Inflammatory macrophage treated with lipopolysaccharide for 1 hour (primary cell): ENCODE measurements at regions not wholly inside any gene's neighbourhood (a gene's known extent, or its start where the extent isn't known, plus 50 kb on each side); places are given as distances from the start of the nearest gene placed in this dataset.

Experiments
- DNase-seq, 2 donors: peaks; one replicate each; pipeline ENCODE4 v3.0.0-alpha.2; 2020 to 2022

DNA sequence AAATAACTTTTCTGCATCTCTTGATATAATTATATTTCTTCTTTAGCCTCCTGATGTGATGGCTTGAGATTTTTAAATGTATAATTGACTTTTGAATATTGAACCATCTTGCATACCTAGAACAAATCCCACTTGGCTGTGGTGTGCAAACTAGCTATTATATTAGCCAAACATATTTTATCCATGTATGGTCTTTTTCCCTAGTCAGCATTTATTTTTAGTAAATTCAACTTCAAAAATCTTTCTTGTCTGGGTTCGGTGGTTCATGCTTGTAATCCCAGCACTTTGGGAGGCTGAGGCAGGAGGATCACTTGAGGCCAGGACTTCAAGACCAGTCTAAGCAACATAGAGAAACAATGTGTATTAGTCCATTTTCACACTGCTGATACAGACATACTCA is 386.6 kb upstream of the VWC2 start:
- DNase-seq = no peak

DNA sequence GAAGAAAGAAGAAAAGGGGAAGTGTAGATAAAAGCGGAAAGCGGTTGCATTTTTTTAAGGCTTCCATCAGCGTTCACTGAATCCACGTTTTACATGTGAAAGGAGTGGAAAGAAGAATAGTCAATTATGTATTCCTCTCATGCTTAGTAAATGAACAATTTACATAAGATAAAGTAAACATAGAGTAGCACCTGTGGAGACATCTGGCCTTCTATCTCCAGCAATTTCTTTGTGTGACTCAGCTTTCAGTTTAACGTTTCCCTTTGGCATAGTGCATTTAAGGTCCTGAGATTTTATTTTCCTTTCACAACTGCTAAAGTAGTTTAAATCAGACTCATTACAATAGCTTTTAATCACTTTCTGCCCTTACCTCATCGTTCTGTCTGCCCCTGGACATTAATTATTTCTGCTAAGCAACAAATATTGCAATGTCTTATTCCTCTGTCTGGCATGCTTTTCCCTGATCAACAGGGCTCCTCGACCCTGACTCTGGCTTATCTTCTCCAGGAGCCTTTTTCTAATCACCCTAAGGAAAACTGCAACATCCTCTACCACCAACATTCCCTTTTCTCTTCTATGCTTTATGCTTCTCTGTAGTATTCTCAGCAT is 383.5 kb upstream of the VWC2 start:
- no peak for DNase-seq

DNA sequence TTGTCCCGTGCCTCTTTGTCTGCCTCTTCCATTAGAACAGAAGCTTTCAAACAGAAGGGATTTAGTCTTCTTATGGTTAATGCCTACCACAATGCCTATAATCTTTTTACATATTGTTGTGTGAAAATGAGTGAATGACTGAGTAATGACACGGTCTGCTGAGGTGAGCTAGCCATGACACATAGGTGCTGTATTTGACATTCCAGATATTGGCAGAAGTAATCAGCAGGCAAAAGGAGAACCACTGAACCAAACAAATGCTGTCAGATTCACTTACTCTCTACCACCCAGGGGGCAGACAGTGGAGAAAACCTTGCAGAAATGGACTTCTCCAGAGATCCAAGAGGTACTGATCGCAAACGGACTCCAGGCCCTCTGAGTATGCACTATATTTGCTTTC is 377.2 kb upstream of the VWC2 start:
- no peak for DNase-seq

DNA sequence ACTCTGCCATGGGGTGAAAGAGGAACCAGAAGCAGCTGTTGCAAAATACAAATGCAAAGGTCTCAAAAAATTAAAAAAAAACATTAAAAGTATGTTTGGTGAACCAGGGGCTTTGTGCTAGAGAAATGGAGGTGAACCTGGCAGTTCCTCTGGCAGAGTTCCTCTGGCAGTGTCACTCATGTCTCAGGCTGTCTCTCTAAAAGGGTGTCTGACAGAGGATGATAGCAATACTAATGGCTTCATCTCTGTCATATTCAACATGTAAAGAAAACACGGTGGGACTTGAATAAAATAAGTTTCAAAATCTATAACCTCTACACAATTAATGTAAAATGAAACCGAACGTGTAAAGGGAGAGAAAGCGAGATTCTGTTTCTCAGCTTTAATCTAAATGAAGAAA is 375.7 kb upstream of the VWC2 start:
- DNase-seq = no peak

DNA sequence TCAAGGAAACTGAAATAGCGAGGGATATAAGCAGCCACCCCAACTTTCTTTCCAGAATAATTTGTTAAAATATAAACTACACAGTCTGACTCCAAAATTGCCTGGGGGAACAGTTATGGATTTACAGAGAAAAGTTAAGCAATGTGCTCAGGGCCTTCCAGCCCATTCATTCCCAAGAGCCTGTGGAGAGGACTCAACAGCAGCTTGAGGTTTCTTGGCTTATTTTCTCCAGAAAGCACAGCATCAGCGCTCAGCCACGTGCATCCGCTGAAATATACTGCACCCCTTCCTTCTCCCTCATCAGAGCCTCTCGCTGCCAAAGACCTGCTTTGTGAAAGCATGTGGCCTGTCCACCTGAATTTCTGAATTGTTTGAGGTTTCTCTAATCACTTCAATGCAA is 375.2 kb upstream of the VWC2 start:
- DNase-seq = no peak

DNA sequence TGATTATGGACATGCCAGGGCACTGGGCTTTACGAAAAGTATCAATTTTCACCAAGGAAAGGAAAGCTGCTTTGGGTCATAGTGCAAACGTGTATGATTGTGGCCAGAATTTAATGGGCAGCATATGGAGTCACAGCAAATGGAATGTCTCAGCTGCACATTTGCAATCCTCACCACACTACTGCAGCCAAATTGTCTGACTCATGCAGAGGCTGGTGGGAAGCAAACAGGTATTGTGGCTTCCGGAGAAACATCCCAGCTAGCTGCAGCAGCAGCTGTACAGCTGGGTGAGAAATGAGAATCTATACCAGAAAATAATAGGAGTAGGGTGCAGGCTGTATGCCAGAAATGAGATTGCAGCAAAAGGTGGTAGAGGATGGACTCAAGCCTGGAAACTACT is 374.7 kb upstream of the VWC2 start:
- no peak for DNase-seq

DNA sequence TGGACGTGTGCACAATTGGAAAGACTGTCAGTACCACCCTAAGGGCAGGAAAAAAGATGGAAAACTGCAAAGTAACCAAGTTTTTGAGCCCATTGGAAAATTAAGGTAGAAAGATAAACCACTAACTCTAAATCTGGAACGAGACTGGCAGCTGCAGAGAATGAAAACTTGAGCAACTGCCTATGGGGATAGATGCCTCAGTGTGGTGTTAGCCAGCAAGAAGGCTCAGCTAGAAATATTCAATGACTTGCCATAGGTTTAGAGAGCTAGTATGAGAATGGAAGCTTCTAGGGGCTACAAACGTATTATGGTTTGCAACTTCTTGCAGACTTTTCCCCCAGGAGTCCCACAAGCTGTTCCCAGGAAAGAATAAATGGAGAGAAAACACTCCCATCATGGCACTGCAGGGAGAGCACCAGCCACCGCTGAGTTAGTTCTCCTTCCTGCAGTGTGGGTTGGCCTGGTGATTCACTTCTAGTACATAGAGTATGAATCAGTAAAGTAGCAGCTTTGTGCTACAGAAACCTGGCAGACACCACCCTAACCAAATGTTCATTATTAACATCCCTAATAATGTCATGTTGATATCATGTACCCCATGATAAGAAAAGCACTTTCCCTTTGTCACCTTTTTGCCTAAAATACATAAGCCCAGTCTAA is 372.4 kb upstream of the VWC2 start:
- DNase-seq = no peak

DNA sequence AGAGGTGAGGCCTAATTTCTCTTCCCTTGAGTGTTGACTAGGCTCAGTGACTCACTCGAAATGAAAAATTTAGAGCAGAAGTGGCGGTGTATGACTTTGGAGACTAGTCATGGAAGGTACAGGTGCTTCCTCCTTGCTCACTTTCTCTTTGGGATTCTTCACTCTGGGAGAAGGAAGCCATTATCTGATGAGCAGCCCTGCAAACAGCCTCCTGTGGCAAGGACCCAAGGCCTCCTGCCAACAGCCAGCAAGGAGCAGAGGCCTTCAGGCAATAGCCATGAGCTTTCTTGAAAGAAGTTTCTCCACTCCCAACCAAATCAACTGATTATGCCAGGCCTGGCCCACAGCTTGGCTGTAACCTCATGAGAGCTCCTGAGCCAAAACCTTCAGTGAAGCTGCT is 369.6 kb upstream of the VWC2 start:
- no peak for DNase-seq

DNA sequence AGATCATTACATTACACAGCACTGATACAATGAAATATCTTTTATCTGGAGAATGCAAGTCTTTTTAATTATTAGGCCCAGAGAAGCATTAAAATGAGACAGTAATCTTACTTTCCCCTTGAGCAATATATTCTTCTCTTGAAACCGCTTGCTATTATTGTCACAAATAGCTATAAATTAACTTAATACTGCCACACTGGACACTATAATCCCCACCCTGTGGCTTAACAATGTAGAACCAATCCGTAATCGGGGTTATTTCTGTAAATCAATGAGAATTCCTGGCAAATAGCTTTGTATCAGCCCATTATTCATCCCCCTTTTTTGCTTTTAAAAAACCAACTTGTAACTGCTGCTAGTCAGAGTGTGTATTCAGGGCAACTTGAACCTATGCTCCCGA is 366.2 kb upstream of the VWC2 start:
- DNase-seq = no peak

DNA sequence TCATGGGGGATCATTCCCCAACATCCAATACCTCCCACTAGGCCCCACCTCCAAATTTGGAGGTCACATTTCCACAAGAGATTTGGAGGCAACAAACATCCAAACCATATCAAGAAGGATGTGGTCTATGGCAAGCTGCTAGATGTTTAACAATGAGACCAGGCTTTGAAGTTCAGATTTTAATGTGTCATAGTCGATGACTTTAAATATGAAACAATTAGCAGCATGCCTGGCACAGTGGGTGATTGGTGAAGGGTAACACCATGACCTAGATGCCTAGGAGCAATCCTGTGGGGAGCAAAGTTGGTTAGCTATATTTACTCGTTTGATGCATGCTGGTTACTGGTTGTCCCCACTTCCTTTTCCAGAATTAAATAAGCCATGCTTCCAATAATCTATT is 356.4 kb upstream of the VWC2 start:
- DNase-seq = no peak

DNA sequence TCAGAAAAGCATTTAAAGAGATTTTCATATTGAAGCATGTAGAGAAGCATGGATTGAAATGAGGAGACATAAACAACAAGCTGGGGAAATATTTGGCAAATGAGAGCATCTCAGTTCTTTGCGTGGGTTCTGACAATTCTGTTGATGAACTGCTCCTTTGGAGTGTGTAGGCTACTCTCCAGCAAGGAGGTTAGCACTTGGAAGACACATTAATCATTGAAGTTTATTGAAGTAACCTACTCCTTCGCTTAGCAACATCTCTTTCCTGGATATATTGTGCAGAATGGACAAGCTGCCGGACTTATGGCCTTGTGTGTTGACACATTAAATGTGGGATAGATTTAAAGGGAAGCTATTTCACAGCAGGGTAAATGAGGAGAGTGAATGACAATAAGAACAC is 354.5 kb upstream of the VWC2 start:
- no peak for DNase-seq

DNA sequence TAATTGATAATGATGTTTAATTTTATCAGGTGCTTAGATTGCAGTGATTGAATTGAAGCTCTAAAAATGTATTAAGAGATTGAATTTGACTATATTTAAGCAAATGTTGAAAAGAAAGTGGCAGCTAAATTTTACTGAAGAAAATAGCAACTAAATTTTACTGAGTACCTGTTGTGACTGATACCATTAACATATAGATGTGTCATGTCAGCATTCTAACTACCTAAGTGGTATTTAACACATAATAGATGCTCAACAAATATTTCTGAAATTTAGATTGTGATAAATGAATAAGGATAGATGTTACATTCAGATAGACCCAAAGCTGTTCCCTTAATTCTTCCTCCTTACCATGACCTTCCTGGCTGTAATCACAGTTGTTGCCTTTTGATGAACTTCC is 350.9 kb upstream of the VWC2 start:
- no peak for DNase-seq

DNA sequence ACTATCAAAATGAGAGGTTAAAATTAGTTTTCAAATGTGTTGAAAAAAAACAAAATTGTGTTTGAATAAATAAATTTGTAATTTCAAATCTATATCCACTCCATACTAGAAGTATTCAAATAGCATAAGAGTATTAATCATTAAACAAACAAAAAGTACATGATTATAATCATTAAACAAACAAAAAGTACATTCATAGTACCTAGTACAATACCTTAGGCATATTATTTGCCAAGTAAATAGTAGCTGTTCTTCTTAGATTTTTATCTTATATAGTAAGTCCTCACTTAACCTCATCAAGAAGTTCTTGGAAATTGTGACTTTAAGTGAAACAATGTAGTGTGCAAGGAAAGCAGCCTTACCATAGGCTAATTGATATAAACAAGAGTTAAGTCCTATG is 349.3 kb upstream of the VWC2 start:
- DNase-seq = no peak

DNA sequence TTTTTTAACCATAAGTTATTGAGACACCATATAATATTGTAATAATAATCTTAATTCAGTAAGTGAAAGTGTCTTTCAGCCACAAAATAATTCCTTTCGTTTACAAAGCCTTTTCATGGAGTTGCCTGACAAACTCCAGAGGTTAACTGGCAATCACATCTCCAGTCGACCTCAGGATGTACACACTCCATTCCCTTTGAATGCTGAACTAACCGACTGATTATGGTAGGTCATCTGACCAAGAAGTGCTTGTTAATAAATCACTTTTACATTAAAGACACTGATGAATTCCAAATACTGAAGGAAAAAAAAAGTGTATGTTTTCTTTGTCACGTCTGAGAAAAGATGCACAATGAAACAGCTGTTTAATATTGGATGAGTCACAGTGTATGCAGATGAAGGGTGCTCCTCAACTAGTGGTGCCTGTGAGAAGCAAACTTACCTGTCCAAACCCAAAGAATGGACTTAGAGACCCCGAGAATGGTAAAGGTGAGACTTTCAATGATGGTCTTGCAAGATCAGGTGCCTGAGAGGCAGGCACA is 348.1 kb upstream of the VWC2 start:
- DNase-seq = no peak

DNA sequence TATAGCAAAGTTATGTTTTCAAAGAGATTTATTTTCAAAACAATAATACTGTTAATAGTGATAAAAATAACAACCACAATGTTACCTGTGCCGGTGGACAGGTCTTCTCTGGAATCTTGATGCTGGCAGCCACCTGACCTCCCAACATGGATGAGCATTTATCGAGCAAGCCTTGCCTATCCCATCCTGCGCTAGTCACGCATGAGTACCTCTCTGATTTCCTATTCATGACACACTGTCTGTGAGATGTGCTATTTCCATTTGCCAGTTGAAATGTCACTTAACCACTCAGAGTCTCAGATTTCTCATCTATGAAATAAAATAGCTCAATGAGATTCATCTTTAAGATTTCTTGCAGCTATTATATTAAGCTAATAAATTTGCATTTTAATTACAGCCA is 341.2 kb upstream of the VWC2 start:
- no peak for DNase-seq

DNA sequence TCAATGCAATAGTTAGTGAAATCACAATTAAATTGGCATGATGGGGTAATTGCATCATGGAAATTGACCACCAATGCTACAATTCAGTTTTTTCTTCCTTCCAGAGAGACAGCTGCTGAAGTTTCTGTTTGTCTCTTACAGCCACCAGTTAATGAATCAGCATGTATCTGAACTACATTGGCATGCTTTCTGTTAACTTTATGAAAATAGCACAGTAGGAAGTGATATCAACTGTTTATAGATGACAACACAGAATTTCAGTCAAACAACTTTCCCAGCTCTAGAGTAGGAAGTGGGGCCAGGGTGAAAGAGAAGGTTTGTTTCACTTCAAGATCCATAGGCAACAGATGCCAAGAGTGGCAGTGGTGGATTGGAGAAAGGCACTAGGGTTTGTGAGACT is 339.6 kb upstream of the VWC2 start:
- no peak for DNase-seq

DNA sequence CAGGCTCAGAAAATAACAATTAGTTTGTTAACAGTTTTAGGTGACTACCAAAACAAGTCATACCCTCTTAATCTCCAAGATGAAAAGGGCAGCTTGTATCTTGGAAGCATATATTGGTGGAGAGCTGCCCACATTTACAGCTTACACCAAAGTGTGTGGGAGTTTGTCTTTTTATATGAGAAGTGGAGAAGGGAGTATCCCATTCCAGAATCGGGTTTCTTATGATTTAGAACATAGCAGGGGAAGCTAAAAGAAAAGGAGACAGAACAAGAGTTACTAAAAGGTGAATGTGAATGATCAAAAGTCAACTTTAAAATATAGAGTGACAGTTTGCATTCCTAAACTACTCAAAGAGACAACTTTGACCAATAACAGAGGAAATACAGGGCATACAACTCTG is 338.6 kb upstream of the VWC2 start:
- DNase-seq = no peak

DNA sequence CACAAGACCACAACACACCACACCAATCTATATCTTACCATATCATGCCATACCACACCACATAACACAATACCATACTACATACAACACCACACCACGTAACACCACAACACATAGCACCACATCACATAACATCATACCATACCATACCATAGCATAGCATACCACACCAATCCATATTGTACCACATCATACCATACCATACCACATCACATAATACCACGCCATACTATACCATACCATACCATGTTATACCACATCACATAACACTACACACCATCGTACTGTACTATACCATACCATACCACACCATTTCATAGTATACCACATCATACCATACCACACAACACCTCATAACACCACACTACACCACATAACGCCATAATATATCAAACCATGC is 335.2 kb upstream of the VWC2 start:
- DNase-seq = no peak

DNA sequence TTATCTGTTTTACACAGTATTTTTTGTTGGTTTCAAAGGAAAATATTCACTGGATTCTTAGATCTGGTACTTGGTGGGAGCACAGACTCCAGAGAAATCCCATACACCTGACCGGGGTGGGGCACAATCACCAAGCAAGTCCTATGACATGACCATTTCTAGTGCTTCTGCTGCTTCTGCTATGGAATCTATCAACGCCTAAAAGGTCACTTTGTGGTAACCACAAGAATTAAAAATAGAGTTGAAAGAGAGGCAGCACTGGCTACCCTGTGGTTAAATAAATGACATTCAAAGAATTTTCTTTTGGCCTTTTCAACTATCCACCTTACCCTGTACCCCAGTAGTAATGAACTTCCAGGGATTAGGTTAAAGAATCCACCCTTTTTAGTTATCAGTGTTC is 329.9 kb upstream of the VWC2 start:
- DNase-seq = no peak

DNA sequence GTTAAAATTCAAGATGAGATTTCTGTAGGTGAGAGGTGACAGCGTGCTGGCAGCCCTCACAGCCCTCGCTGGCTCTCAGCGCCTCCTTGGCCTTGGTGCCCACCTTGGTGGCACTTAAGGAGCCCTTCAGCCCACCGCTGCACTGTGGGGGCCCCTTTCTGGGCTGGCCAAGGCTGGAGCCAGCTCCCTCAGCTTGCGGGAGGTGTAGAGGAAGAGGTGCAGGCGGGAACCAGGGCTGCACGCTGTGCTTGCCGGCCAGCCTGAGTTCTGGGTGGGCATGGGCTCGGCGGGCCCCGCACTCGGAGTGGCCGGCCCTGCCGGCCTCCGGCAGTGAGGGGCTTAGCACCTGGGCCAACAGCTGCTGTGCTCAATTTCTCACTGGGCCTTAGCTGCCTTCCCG is 320.0 kb upstream of the VWC2 start:
- no peak for DNase-seq

DNA sequence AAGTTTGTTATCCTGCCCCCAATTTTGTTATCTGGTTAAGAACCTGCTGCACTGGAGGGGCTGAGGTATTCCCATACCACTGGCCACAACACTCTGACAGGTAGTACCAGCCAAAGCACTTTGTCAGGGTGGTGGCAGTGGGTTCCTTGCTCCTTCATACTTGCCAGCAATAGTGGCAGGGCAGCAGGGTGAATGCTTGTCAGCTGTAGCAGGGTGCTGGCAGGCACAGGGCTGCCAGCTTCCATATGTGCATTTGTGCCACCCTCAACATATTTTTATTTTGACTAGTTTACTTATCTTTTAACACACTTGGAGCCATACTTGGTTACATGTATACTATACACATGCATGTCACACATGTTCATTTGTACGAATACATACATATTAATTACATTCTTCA is 294.0 kb upstream of the VWC2 start:
- DNase-seq = no peak

DNA sequence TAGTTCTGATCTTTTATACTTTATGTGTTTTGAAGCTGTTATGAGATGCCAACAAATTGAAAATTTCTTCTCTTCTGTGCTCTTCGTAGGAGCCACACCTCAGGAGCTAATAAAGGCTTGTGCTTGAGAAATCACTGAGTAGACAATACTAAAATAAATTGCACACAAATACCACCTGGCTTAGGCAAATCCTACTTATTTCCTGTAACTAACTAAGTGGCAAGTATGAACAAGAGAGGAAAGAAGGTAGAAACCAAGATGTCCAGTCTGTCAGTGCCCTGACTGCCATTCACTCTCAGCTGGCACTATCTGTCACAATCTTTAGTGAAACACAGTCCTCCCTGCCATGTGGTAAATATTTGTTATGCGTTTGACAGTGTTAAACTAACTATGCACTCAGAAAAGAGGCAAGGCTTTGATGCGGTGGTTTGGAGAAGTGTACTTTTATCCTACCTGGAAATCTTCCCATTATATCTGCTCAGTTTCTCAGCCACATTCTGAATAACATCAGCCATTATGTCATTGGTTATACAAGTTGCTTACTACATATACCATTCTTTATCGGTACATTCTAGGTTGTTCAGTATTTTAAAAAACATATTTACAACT is 293.4 kb upstream of the VWC2 start:
- DNase-seq = no peak

DNA sequence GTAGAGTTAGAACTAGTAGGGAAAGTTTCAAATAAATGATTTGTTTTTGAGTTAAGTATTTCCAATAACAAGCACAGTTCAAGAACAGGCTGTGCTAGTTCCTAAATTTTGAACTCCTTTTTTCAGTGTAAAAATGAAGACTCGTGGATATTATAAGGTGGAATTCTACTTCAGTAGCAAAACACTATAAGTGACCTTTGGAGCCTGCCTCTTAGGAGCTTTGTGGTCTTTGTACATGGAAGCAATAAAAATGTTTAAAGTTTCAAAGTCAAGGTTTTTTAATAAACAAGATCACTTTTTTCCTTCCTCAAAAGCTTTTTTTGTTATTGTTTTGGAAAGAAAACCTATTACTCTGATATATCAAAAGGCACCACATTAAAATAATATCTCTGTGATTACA is 292.4 kb upstream of the VWC2 start:
- no peak for DNase-seq

DNA sequence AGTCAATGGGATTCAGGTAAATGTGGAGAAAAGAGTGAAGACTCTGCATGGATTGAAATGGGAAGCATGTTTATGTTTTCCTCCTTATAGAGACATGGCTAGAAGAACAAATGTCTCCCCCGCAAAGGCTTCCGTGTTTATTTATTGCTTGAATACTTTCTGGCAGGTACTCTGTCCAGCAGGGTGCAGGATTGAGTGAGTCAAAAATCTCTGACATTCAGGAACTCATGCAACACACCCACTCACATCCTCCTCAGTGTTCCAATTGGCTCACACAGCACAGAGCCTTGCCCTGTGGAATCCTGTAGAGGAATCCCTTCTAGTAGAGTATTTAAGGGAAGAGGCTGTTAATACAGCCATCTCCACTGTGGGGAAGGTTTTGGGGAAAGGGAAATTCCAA is 290.3 kb upstream of the VWC2 start:
- peak; percentile 4 to 16 for DNase-seq
